ENCODE measurements at regions not wholly inside any gene's neighbourhood (a gene's known extent, or its start where the extent isn't known, plus 50 kb on each side); places are given as distances from the start of the nearest gene placed in this dataset.

DNA sequence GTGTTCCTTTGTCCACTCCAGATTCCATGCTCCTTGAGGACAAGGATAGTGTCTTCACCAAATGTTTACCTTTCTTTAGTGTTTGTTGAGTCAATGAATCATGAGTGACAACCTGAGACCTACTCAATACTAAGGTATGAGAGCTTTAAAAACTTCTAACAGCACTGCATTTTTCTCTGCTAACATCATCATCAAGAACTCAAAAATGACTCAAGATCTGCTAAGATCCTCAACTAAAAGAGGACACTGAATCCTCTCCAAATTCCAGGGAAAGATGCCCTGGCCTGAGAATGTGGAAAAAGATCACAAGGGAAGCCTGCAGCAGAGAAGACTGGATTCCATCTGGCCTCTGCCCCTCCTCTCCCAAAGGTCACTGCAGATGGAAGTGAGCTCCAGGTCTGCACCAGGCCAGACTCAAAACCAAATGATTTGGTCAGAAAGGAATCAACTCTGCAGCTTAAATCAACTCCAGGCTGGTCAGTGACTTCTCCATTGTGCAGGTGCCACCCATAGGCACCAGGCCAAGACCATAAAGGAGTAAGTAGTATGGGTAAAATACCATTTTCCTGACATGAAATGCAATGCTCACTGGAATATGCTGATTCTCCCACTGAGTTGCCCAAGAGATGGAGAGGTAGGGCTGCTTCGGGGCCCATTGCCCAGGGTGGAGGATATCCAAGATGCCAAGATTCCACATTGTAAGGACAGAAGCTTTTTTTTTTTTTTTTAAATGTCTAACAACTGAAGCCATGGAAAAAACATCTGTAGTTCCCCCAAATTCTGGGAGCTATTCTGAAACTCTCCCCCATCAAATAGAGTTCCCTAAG lies 89.5 kb upstream of the DOCK9 start:
- no peaks in the 10 kb centered on the region for H3K36me3 ChIP-seq (ENCODE audit: insufficient read depth, low read length)
- H3K27me3 ChIP-seq (ENCODE audit: insufficient read depth, low read length), result no peaks in the 10 kb centered on the region
- H3F3A ChIP-seq (ENCODE audit: insufficient read depth, low read length), result no peaks in the 10 kb centered on the region
- H3K4me1 ChIP-seq (ENCODE audit: insufficient read depth, low read length, severe bottlenecking), result no peaks in the 10 kb centered on the region
- no peaks in the 10 kb centered on the region for H3K9me2 ChIP-seq (ENCODE audit: low read depth, low read length)
- H3K9ac ChIP-seq (ENCODE audit: low read length), result no peak overlapping the region
- no peak overlapping the region for H3K4me3 ChIP-seq (ENCODE audit: low read depth, low read length, poor library complexity, severe bottlenecking)
- H4K20me1 ChIP-seq (ENCODE audit: insufficient read depth, low read length), result no peaks in the 10 kb centered on the region
- no peak overlapping the region for H2AFZ ChIP-seq (ENCODE audit: low read length)
- H3K27ac ChIP-seq (ENCODE audit: low read depth, low read length, poor library complexity, severe bottlenecking), result no peak overlapping the region
- no peaks in the 10 kb centered on the region for H3K79me2 ChIP-seq (ENCODE audit: insufficient read depth, low read length)
- TF ChIP-seq CTCF (IDR thresholded peaks at IDR 0.05; ENCODE audit: low read length), result no peak
- TF ChIP-seq EZH2 (IDR thresholded peaks at IDR 0.05; ENCODE audit: borderline replicate concordance, low read length), result no peak
- no peak overlapping the region for H3K4me2 ChIP-seq (ENCODE audit: low read length)
- no peaks in the 10 kb centered on the region for H3K9me3 ChIP-seq (ENCODE audit: low read length)

DNA sequence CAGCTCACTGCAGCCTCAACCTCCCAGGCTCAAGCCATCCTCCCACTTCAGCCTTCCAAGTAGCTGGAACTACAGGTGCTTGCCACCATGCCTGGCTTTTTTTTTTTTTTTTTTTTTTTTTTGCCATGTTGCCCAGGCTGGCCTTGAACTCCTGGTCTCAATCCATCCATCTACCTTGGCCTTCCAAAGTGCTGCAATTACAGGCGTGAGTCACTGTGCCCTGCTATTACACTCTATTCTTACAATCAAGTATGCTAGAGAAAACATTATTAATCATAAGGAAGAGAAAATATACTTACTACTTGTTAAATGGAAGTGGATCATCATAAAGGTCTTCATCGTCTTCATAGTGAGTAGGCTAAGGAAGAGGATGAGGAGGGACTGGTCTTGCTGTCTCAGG lies 93.3 kb upstream of the DOCK9 start:
- Histone ChIP-seq H3K4me3 (ENCODE audit: low read depth, low read length, poor library complexity, severe bottlenecking) (no peak overlapping the region), H4K20me1 (ENCODE audit: insufficient read depth, low read length) (no peaks in the 10 kb centered on the region), H3K9me2 (ENCODE audit: low read depth, low read length) (no peaks in the 10 kb centered on the region), H3F3A (ENCODE audit: insufficient read depth, low read length) (no peaks in the 10 kb centered on the region), H3K27me3 (ENCODE audit: insufficient read depth, low read length) (no peaks in the 10 kb centered on the region), H3K9ac (ENCODE audit: low read length) (no peak overlapping the region), H3K79me2 (ENCODE audit: insufficient read depth, low read length) (no peaks in the 10 kb centered on the region), H3K36me3 (ENCODE audit: insufficient read depth, low read length) (no peaks in the 10 kb centered on the region), H3K27ac (ENCODE audit: low read depth, low read length, poor library complexity, severe bottlenecking) (no peak overlapping the region), H3K4me1 (ENCODE audit: insufficient read depth, low read length, severe bottlenecking) (no peaks in the 10 kb centered on the region), H3K4me2 (ENCODE audit: low read length) (no peak overlapping the region), H3K9me3 (ENCODE audit: low read length) (peaks cover 4% of the 10 kb centered on the region; the same call in 1 of the 2 replicates), H2AFZ (ENCODE audit: low read length) (no peak overlapping the region)
- no peak for TF ChIP-seq EZH2 (IDR thresholded peaks at IDR 0.05; ENCODE audit: borderline replicate concordance, low read length)
- TF ChIP-seq CTCF (IDR thresholded peaks at IDR 0.05; ENCODE audit: low read length), result no peak

DNA sequence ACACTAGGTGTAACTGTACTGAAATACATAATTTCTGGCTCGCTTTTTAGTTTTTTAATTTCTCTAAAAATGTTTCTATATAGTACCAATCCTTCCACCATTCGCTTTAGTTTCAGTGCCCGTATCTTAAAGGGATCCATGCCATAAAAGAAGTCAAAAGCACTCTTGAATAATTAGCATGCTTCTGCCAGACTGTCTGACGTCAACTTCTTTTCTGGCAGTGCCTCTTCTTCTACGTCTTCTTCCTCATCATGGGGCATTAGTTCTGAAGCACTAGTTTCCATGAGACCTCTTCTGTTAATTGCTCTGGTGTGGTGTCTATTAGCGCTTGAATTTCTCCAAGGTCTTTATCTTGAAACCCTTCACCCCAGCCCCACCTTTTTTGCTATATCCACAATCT lies 93.8 kb upstream of the DOCK9 start:
- no peaks in the 10 kb centered on the region for H4K20me1 ChIP-seq (ENCODE audit: insufficient read depth, low read length)
- H3F3A ChIP-seq (ENCODE audit: insufficient read depth, low read length), result no peaks in the 10 kb centered on the region
- no peaks in the 10 kb centered on the region for H3K36me3 ChIP-seq (ENCODE audit: insufficient read depth, low read length)
- H3K4me2 ChIP-seq (ENCODE audit: low read length), result no peak overlapping the region
- TF ChIP-seq EZH2 (IDR thresholded peaks at IDR 0.05; ENCODE audit: borderline replicate concordance, low read length) (no peak), CTCF (IDR thresholded peaks at IDR 0.05; ENCODE audit: low read length) (no peak)
- no peaks in the 10 kb centered on the region for H3K9me2 ChIP-seq (ENCODE audit: low read depth, low read length)
- no peak overlapping the region for H2AFZ ChIP-seq (ENCODE audit: low read length)
- no peaks in the 10 kb centered on the region for H3K79me2 ChIP-seq (ENCODE audit: insufficient read depth, low read length)
- H3K4me3 ChIP-seq (ENCODE audit: low read depth, low read length, poor library complexity, severe bottlenecking), result no peak overlapping the region
- no peaks in the 10 kb centered on the region for H3K27me3 ChIP-seq (ENCODE audit: insufficient read depth, low read length)
- no peaks in the 10 kb centered on the region for H3K4me1 ChIP-seq (ENCODE audit: insufficient read depth, low read length, severe bottlenecking)
- peaks cover 4% of the 10 kb centered on the region; the same call in 1 of the 2 replicates for H3K9me3 ChIP-seq (ENCODE audit: low read length)
- no peak overlapping the region for H3K9ac ChIP-seq (ENCODE audit: low read length)
- H3K27ac ChIP-seq (ENCODE audit: low read depth, low read length, poor library complexity, severe bottlenecking), result no peak overlapping the region
